ENCODE measurements at regions not wholly inside any gene's neighbourhood (a gene's known extent, or its start where the extent isn't known, plus 50 kb on each side); places are given as distances from the start of the nearest gene placed in this dataset.
"Not testable (repeated sequence)": the region's sequence is repeated elsewhere in the genome, so short reads cannot be mapped to it uniquely, and the experiment has no call there.

GRCh38 chr10:42988517-42989395 lies 88.1 kb upstream of the RET start:
- no peak for DNase-seq

- no peak for DNase-seq
Measured at GRCh38 chr10:42989481-42989921, 87.4 kb upstream of the RET start.

GRCh38 chr10:42990016-42990720 lies 86.7 kb upstream of the RET start:
- no peak for DNase-seq

GRCh38 chr10:42990721-42991441 lies 86.0 kb upstream of the RET start:
- DNase-seq: no peak

GRCh38 chr10:42991442-42992098 lies 85.3 kb upstream of the RET start:
- DNase-seq: no peak

GRCh38 chr10:42992156-42992956 lies 84.5 kb upstream of the RET start:
- DNase-seq: no peak

- DNase-seq: no peak
Measured at GRCh38 chr10:42992957-42993390, 83.9 kb upstream of the RET start.

GRCh38 chr10:42994909-42995308 lies 82.0 kb upstream of the RET start:
- DNase-seq: not testable (repeated sequence)

- DNase-seq: no peak
Measured at GRCh38 chr10:42995537-42995936, 81.3 kb upstream of the RET start.

GRCh38 chr10:42996588-42996987 lies 80.3 kb upstream of the RET start:
- no peak for DNase-seq

GRCh38 chr10:42997151-42997848 lies 79.6 kb upstream of the RET start:
- DNase-seq: no peak

GRCh38 chr10:42997849-42998165 lies 79.1 kb upstream of the RET start:
- DNase-seq: no peak

GRCh38 chr10:42998481-42999384 lies 78.1 kb upstream of the RET start:
- DNase-seq: no peak

- no peak for DNase-seq
Measured at GRCh38 chr10:42999385-43000020, 77.4 kb upstream of the RET start.

- DNase-seq: no peak
Measured at GRCh38 chr10:43000021-43000411, 76.9 kb upstream of the RET start.

GRCh38 chr10:43000651-43001426 lies 76.0 kb upstream of the RET start:
- no peak for DNase-seq

GRCh38 chr10:43001427-43001795 lies 75.5 kb upstream of the RET start:
- DNase-seq: no peak

- DNase-seq: no peak
Measured at GRCh38 chr10:43002596-43002995, 74.3 kb upstream of the RET start.

- no peak for DNase-seq
Measured at GRCh38 chr10:43006490-43006889, 70.4 kb upstream of the RET start.

Measured in T-helper 2 cell (primary cell).